ENCODE measurements at regions not wholly inside any gene's neighbourhood (a gene's known extent, or its start where the extent isn't known, plus 50 kb on each side); places are given as distances from the start of the nearest gene placed in this dataset.

- no peak for DNase-seq (ENCODE audit: low spot score)
- H3K27me3 Mint-ChIP-seq (ENCODE audit: low read depth) = no peaks in the 10 kb centered on the region
- H3K9me3 Mint-ChIP-seq (ENCODE audit: low read depth) = peaks cover 9% of the 10 kb centered on the region
- H3K4me1 Mint-ChIP-seq (ENCODE audit: low read depth) = peaks cover 7% of the 10 kb centered on the region
- H3K36me3 Mint-ChIP-seq (ENCODE audit: low read depth) = no peaks in the 10 kb centered on the region
- no peak for TF ChIP-seq CTCF (IDR thresholded peaks at IDR 0.05)
- H3K27ac Mint-ChIP-seq (ENCODE audit: unreplicated experiment) = no peak overlapping the region
- no peak overlapping the region for H3K4me3 Mint-ChIP-seq (ENCODE audit: unreplicated experiment)
Measured at GRCh38 chr7:110336423-110336822, 754.5 kb upstream of the LRRN3 start.

- Mint-ChIP-seq H3K27me3 (ENCODE audit: low read depth) (no peaks in the 10 kb centered on the region), H3K9me3 (ENCODE audit: low read depth) (peaks cover 9% of the 10 kb centered on the region), H3K27ac (ENCODE audit: unreplicated experiment) (no peak overlapping the region), H3K4me1 (ENCODE audit: low read depth) (peaks cover 7% of the 10 kb centered on the region), H3K36me3 (ENCODE audit: low read depth) (no peaks in the 10 kb centered on the region), H3K4me3 (ENCODE audit: unreplicated experiment) (no peak overlapping the region)
- DNase-seq (ENCODE audit: low spot score) = no peak
- no peak for TF ChIP-seq CTCF (IDR thresholded peaks at IDR 0.05)
Measured at GRCh38 chr7:110337646-110338045, 753.3 kb upstream of the LRRN3 start.

- no peak overlapping the region for H3K4me3 Mint-ChIP-seq (ENCODE audit: unreplicated experiment)
- no peaks in the 10 kb centered on the region for H3K4me1 Mint-ChIP-seq (ENCODE audit: low read depth)
- peaks cover 15% of the 10 kb centered on the region for H3K9me3 Mint-ChIP-seq (ENCODE audit: low read depth)
- H3K27me3 Mint-ChIP-seq (ENCODE audit: low read depth) = no peaks in the 10 kb centered on the region
- peaks cover 2% of the 10 kb centered on the region for H3K36me3 Mint-ChIP-seq (ENCODE audit: low read depth)
- no peak for DNase-seq (ENCODE audit: low spot score)
- H3K27ac Mint-ChIP-seq (ENCODE audit: unreplicated experiment) = no peak overlapping the region
- no peak for TF ChIP-seq CTCF (IDR thresholded peaks at IDR 0.05)
Measured at GRCh38 chr7:110347081-110347480, 743.8 kb upstream of the LRRN3 start.

GRCh38 chr7:110356438-110356837 lies 734.5 kb upstream of the LRRN3 start:
- H3K27me3 Mint-ChIP-seq (ENCODE audit: low read depth) = no peaks in the 10 kb centered on the region
- TF ChIP-seq CTCF (IDR thresholded peaks at IDR 0.05) = no peak
- H3K36me3 Mint-ChIP-seq (ENCODE audit: low read depth) = peaks cover 12% of the 10 kb centered on the region
- no peak overlapping the region for H3K4me3 Mint-ChIP-seq (ENCODE audit: unreplicated experiment)
- H3K4me1 Mint-ChIP-seq (ENCODE audit: low read depth) = peaks cover 2% of the 10 kb centered on the region
- no peak for DNase-seq (ENCODE audit: low spot score)
- H3K27ac Mint-ChIP-seq (ENCODE audit: unreplicated experiment) = no peak overlapping the region
- peaks cover 28% of the 10 kb centered on the region for H3K9me3 Mint-ChIP-seq (ENCODE audit: low read depth)

GRCh38 chr7:110358028-110358427 lies 732.9 kb upstream of the LRRN3 start:
- H3K36me3 Mint-ChIP-seq (ENCODE audit: low read depth) = peaks cover 12% of the 10 kb centered on the region
- no peak for DNase-seq (ENCODE audit: low spot score)

More at GRCh38 chr7:110358028-110358427, 732.9 kb upstream of the LRRN3 start:
- H3K4me3 Mint-ChIP-seq (ENCODE audit: unreplicated experiment) = no peak overlapping the region
- H3K4me1 Mint-ChIP-seq (ENCODE audit: low read depth) = peaks cover 2% of the 10 kb centered on the region
- no peaks in the 10 kb centered on the region for H3K27me3 Mint-ChIP-seq (ENCODE audit: low read depth)
- H3K9me3 Mint-ChIP-seq (ENCODE audit: low read depth) = peaks cover 29% of the 10 kb centered on the region
- no peak overlapping the region for H3K27ac Mint-ChIP-seq (ENCODE audit: unreplicated experiment)
- TF ChIP-seq CTCF (IDR thresholded peaks at IDR 0.05) = no peak

All from chondrocyte (in vitro differentiated cells).